GM10266 (cell line): ENCODE measurements at regions not wholly inside any gene's neighbourhood (a gene's known extent, or its start where the extent isn't known, plus 50 kb on each side); places are given as distances from the start of the nearest gene placed in this dataset.

Experiments used
- DNase-seq: peaks from one replicate; pipeline ENCODE4 v3.0.0; 2012; ENCODE audit errors: extremely low spot score
- TF ChIP-seq, protein P1 (sequence below): IDR thresholded peaks from 2 replicates; pipeline ENCODE4 v1.5.1; 2012; ENCODE audit warnings: mild to moderate bottlenecking, low read depth; ENCODE audit not compliant: control insufficient read depth, insufficient read depth; ENCODE audit errors: missing control alignments

DNA sequence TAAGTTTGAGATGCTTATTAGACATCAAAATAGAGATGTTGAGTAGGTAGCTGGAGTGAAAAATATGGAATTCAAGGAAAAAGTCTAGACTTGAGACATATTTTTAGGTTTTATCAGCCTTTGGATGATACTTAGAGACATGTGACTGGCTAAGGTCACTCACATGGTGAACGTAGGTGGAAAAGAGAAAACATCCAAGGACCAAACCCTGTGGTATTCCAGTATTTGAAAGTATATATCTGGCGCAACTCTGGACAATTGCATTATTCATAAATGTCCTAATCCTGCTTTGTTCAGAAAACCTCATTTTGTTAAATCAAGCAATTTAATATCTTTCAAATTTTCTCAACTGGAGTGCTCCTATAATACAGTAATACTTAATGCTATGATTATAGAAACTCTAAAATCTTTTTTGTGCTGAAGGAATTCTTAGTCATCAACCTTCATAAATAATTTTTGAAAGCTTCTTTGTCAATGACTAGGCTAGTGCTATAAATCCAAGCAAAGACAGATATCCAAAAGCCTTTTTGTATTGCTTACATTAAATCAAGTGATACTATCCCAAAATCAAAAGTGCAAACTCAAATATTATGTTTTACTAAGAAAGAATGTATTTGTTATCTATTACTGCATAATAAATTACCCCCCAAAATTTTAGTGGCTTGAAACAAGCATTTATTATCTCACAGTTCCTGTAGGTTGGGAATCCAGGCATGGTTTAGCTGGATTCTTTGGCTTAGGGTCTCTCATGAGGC lies 452.0 kb downstream of the ENC1 start:
- TF ChIP-seq, protein P1, sequence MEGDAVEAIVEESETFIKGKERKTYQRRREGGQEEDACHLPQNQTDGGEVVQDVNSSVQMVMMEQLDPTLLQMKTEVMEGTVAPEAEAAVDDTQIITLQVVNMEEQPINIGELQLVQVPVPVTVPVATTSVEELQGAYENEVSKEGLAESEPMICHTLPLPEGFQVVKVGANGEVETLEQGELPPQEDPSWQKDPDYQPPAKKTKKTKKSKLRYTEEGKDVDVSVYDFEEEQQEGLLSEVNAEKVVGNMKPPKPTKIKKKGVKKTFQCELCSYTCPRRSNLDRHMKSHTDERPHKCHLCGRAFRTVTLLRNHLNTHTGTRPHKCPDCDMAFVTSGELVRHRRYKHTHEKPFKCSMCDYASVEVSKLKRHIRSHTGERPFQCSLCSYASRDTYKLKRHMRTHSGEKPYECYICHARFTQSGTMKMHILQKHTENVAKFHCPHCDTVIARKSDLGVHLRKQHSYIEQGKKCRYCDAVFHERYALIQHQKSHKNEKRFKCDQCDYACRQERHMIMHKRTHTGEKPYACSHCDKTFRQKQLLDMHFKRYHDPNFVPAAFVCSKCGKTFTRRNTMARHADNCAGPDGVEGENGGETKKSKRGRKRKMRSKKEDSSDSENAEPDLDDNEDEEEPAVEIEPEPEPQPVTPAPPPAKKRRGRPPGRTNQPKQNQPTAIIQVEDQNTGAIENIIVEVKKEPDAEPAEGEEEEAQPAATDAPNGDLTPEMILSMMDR: no peak
- no peak for DNase-seq

DNA sequence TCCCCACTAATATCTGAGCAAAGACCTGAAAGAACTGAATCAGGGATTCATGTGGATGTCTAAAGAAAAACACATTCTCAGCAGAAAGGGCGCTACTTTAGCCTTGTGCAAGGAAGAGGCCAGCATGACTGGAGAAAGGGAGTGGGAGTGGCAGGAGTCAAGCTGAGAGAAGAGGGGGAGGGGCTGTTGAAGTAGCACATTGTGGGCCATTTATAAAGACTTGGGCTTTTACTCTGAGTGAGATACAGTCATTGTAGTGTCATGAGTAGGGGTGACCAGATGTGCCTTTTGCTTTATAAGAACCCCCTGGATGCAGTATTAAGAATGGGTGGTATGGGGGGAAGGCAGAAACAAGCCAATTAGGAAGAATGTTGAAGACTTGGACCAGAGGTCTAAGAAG lies 452.8 kb downstream of the ENC1 start:
- TF ChIP-seq, protein P1: no peak
- DNase-seq: no peak

DNA sequence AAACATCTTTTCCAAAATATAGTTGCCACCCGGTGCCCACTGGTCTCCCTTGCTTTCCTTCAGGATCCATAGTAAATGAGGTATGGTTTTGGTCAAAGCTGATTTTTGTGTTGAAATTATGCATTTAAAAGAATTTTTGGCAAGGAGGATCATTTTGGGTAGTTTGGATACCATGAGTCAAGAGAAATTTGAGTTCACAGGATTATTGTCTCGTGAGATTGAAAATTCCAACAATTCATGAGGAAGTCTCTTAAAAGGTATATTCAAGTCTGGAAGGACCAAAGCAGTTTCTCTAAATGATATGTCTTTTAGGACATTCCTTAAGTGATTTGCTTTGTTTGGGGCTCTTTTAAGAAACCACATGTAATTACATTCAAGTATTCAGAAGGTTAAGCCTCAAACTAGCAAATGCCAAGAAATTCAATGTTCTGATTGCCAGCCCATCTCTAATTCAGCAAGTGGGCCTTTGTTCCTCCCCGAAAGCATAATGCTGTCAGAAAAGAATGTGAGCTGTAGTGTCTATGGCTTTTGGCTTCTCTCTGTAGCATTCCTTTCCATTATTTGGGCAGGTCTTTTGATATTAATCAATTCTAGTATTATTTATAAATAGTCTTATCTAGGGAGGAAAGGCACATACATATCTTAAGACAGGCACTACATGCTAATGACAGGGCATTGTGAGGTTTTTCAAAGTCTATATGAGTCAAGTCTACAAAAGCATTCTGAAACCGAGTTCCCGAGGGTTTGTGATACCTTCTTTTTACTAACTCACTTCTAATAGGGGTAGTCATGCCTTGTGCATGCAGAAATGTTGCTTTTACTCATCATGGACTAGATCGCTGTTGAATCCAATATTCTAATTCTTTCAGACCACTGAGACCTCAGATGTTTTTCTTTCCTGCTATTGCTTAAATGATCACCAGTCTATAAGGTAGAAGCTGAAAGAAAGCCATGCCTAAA lies 453.9 kb downstream of the ENC1 start:
- no peak for DNase-seq
- TF ChIP-seq, protein P1: no peak

DNA sequence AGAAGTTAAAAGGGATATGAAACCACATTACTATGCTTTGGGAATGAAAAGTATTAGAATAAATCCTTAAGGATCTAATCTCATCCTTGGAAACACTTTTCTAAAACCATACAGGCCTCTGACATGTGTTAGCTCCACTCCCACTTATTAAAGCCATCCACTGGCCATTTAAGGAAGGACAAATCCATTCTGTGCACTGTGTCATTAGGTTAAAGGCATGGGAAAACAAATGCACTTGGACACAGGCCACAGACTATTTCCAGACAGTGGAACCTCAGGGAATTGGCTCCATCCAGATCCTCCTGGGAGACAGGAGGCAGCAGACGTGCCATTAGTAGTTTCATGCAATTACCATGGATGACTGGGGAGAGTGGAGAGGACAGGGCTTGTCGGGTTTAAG lies 454.9 kb downstream of the ENC1 start:
- no peak for DNase-seq
- TF ChIP-seq, protein P1: no peak

DNA sequence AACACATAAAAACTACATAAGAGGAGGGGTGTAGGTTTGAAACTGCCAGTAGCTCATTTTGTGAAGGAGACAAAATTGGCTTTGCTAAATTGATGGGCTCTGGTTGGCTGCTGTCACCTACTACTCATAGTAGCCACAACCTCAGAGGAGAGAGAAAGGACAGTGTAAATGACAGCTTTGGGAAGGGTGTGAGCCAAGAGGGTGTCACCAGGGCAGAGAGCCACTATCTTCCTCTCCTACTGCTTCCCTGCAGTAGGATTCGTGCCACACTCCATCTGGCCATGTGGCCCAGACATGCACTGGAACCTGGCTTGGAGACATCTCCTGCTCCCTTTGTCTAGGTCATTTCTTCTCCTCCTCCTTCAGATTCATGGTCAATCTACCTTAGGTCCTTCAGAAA lies 455.9 kb downstream of the ENC1 start:
- TF ChIP-seq, protein P1: no peak
- no peak for DNase-seq

DNA sequence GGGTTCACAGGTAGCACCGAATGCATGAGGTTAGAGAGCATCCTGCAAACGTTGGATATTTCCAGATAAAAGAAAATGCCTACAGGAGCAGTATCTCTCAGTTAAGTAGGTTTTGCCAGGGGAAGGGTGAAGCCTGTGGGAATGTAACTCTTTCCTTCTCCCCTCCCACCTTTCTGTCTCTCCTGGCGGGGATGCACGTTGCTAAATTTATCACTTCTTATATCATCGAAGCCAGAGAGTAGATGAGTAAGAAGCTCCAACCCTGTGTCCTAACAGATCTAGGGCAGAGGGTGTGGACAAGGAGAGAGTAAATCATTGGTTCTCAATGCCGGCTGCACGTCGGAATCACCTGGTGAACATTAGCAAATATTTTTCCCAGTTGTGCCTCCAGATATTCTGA lies 457.5 kb downstream of the ENC1 start:
- TF ChIP-seq, protein P1: no peak
- no peak for DNase-seq

DNA sequence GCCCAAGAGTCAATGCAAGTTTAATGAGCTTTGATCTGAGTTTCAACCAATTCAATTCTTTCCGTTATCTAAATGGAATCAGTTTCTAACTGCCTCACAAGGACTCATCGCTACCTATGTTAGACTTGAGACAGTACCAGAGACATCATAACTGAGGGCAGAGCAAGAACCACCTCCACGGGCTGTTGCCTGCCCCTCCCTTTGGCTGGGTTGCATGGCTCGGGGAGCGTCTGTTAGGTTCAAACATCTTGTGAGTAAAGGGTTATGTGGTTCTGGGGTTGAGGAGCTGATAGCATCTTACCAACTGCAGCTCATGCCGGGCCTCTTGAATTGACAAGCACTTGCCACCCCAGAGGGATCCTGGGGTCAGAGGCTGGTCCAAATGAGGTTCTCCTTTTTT lies 457.9 kb downstream of the ENC1 start:
- TF ChIP-seq, protein P1: no peak
- DNase-seq: no peak
